DND-41 (cell line): ENCODE measurements at regions not wholly inside any gene's neighbourhood (a gene's known extent, or its start where the extent isn't known, plus 50 kb on each side); places are given as distances from the start of the nearest gene placed in this dataset.

Experiments used
- ATAC-seq: fragments of 200-7000 bp; cut with Tn5 transposase; 3 replicates; pipeline ENCODE4 v1.9.1; 2021; ENCODE audit warnings: low read depth; ENCODE audit not compliant: insufficient read depth
- DNase-seq: peaks from one replicate; pipeline ENCODE4 v3.0.0-alpha.2; 2020
- H2AFZ ChIP-seq: 2 replicates; pipeline ENCODE4 v1.6.0; 2012; ENCODE audit warnings: low read depth, low read length
- H3K27ac ChIP-seq: 2 replicates; pipeline ENCODE4 v1.5.1; 2012; ENCODE audit warnings: low read length, inconsistent platforms
- H3K27me3 ChIP-seq: fragments of 200-600 bp; sonication (generic); 2 replicates; pipeline ENCODE4 v1.6.0; 2012; ENCODE audit warnings: low read length, mild to moderate bottlenecking, inconsistent platforms; ENCODE audit not compliant: insufficient read depth, poor library complexity
- H3K36me3 ChIP-seq: 2 replicates; pipeline ENCODE4 v1.5.1; 2012; ENCODE audit warnings: low read length, inconsistent platforms; ENCODE audit not compliant: insufficient read depth
- H3K4me1 ChIP-seq: 2 replicates; pipeline ENCODE4 v1.5.1; 2012; ENCODE audit warnings: mild to moderate bottlenecking, low read length; ENCODE audit not compliant: insufficient read depth
- H3K4me2 ChIP-seq: 2 replicates; pipeline ENCODE4 v1.6.0; 2012; ENCODE audit warnings: mild to moderate bottlenecking, moderate library complexity, low read length, inconsistent platforms; ENCODE audit not compliant: insufficient read depth
- H3K4me3 ChIP-seq, 2 experiments: fragments of 200-600 bp in 1 of 2; shearing (Covaris generic) in 1 of 2; 2 replicates each; pipeline ENCODE4 v1.5.1; 2012 to 2016; ENCODE audit warnings: inconsistent platforms in 2 of 2, low read length in 2 of 2, mild to moderate bottlenecking in 2 of 2, low read depth in 1 of 2, moderate library complexity in 1 of 2
- H3K79me2 ChIP-seq: 2 replicates; pipeline ENCODE4 v1.6.0; 2012; ENCODE audit warnings: low read length, inconsistent platforms; ENCODE audit not compliant: insufficient read depth
- H3K9ac ChIP-seq: 2 replicates; pipeline ENCODE4 v1.6.0; 2012; ENCODE audit warnings: low read depth, mild to moderate bottlenecking, inconsistent platforms, low read length, moderate library complexity
- H3K9me3 ChIP-seq: 2 replicates; pipeline ENCODE4 v1.5.1; 2012; ENCODE audit warnings: low read length, moderate library complexity, mild to moderate bottlenecking, inconsistent platforms; ENCODE audit not compliant: insufficient read depth, severe bottlenecking
- H4K20me1 ChIP-seq: 2 replicates; pipeline ENCODE4 v1.6.0; 2012; ENCODE audit warnings: low read length; ENCODE audit not compliant: insufficient read depth
- CTCF ChIP-seq: IDR thresholded peaks from 2 replicates; pipeline ENCODE4 v1.5.1; 2012; ENCODE audit warnings: borderline replicate concordance, low read length, moderate library complexity, mild to moderate bottlenecking; ENCODE audit not compliant: poor library complexity, severe bottlenecking; ENCODE audit errors: extremely low read depth
- EZH2 ChIP-seq: IDR thresholded peaks from 3 replicates; pipeline ENCODE4 v1.6.1; 2012; ENCODE audit warnings: borderline replicate concordance, low read depth, mild to moderate bottlenecking, moderate library complexity, low read length, inconsistent platforms; ENCODE audit not compliant: severe bottlenecking

GRCh38 chr10:121661451-121661851 lies 63.2 kb upstream of the FGFR2 start:
- TF ChIP-seq EZH2, result no peak
- TF ChIP-seq CTCF, result no peak
- H3K27me3 ChIP-seq, result no peaks in the 10 kb centered on the region
- H3K4me2 ChIP-seq, result no peak overlapping the region
- H2AFZ ChIP-seq, result no peak overlapping the region
- ATAC-seq, result no peak
- H3K9ac ChIP-seq, result no peak overlapping the region
- H3K4me3 ChIP-seq, result no peak overlapping the region
- H3K4me1 ChIP-seq, result no peaks in the 10 kb centered on the region
- no peaks in the 10 kb centered on the region for H3K79me2 ChIP-seq
- no peak overlapping the region for H3K27ac ChIP-seq
- no peaks in the 10 kb centered on the region for H3K36me3 ChIP-seq
- DNase-seq, result no peak
- H4K20me1 ChIP-seq, result no peaks in the 10 kb centered on the region
- H3K9me3 ChIP-seq, result no peaks in the 10 kb centered on the region

- TF ChIP-seq EZH2, result no peak
- Histone ChIP-seq H3K27ac (no peak overlapping the region), H4K20me1 (no peaks in the 10 kb centered on the region), H3K79me2 (no peaks in the 10 kb centered on the region), H3K27me3 (no peaks in the 10 kb centered on the region), H3K4me1 (no peaks in the 10 kb centered on the region), H3K9me3 (no peaks in the 10 kb centered on the region), H3K9ac (no peak overlapping the region), H3K4me2 (no peak overlapping the region), H2AFZ (no peak overlapping the region), H3K4me3 (no peak overlapping the region), H3K36me3 (no peaks in the 10 kb centered on the region)
- ATAC-seq (no peak), DNase-seq (no peak)
These were observed 61.0 kb upstream of the FGFR2 start for GRCh38 chr10:121659236-121659635.

- H2AFZ ChIP-seq, result no peak overlapping the region
- DNase-seq (no peak), ATAC-seq (no peak)
- no peaks in the 10 kb centered on the region for H3K9me3 ChIP-seq
- TF ChIP-seq EZH2 (no peak), CTCF (no peak)
- H3K9ac ChIP-seq, result no peak overlapping the region
- H3K4me3 ChIP-seq, result no peak overlapping the region
- H3K27me3 ChIP-seq, result no peaks in the 10 kb centered on the region
- no peaks in the 10 kb centered on the region for H4K20me1 ChIP-seq
- no peak overlapping the region for H3K27ac ChIP-seq
- no peaks in the 10 kb centered on the region for H3K79me2 ChIP-seq
- H3K36me3 ChIP-seq, result no peaks in the 10 kb centered on the region
- no peak overlapping the region for H3K4me2 ChIP-seq
- H3K4me1 ChIP-seq, result no peaks in the 10 kb centered on the region
These were observed 60.4 kb upstream of the FGFR2 start for GRCh38 chr10:121658611-121659010.

GRCh38 chr10:121658111-121658510 lies 59.9 kb upstream of the FGFR2 start:
- Histone ChIP-seq H3K4me1 (no peaks in the 10 kb centered on the region), H3K4me2 (no peak overlapping the region), H4K20me1 (no peaks in the 10 kb centered on the region), H3K27me3 (no peaks in the 10 kb centered on the region), H2AFZ (no peak overlapping the region), H3K79me2 (no peaks in the 10 kb centered on the region), H3K27ac (no peak overlapping the region), H3K4me3 (no peak overlapping the region), H3K9me3 (no peaks in the 10 kb centered on the region), H3K36me3 (no peaks in the 10 kb centered on the region), H3K9ac (no peak overlapping the region)
- DNase-seq (no peak), ATAC-seq (no peak)
- TF ChIP-seq CTCF (no peak), EZH2 (no peak)
